ENCODE measurements at regions not wholly inside any gene's neighbourhood (a gene's known extent, or its start where the extent isn't known, plus 50 kb on each side); places are given as distances from the start of the nearest gene placed in this dataset.

DNA sequence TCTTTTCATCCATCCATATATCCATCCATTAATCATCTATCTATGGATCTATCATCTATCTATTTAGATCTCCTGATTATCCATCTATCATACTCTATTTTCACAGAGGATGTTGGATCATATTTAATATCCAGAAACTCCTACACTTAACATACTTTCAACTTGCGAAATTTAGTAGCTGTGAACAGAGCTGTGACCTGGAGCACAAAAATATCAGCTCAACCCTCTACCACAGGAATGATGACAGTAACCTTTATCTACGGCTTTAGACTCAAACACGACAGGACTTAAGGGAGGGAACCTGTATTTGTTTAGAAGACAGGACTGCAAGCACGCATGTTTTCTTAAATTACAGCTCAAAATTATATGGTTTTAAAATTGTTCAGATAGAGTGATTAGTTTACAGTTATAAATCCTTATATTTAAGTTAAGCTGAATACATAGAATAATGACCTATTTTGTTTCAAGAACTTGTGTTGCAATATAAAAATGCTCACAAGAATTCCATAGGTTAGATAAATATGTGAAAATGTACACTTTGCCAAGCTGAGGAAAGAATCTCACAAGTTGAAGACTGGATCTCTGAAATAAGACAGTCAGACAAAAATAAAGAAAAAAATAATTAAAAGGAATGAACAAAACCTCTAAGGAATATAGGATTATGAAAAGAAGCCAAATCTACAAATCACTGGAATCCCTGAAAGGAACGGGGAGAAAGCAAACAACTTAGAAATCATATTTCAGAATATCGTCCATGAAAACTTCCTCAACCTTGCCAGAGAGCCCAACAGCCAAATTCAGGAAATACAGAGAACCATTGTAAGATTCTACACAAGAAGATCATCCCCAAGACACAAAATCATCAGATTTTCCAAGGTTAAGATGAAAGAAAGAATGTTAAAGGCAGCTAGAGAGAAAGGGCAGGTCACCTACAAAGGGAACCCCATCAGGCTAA lies 142.0 kb downstream of the COL6A3 start:
- TF ChIP-seq, protein P1, sequence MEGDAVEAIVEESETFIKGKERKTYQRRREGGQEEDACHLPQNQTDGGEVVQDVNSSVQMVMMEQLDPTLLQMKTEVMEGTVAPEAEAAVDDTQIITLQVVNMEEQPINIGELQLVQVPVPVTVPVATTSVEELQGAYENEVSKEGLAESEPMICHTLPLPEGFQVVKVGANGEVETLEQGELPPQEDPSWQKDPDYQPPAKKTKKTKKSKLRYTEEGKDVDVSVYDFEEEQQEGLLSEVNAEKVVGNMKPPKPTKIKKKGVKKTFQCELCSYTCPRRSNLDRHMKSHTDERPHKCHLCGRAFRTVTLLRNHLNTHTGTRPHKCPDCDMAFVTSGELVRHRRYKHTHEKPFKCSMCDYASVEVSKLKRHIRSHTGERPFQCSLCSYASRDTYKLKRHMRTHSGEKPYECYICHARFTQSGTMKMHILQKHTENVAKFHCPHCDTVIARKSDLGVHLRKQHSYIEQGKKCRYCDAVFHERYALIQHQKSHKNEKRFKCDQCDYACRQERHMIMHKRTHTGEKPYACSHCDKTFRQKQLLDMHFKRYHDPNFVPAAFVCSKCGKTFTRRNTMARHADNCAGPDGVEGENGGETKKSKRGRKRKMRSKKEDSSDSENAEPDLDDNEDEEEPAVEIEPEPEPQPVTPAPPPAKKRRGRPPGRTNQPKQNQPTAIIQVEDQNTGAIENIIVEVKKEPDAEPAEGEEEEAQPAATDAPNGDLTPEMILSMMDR (IDR thresholded peaks at IDR 0.05; ENCODE audit: low read depth, low read length, poor library complexity, severe bottlenecking), result no peak
- no peak for TF ChIP-seq EZH2phosphoT487 (IDR thresholded peaks at IDR 0.05; ENCODE audit: borderline replicate concordance, low read length)
